ENCODE measurements at regions not wholly inside any gene's neighbourhood (a gene's known extent, or its start where the extent isn't known, plus 50 kb on each side); places are given as distances from the start of the nearest gene placed in this dataset.

GRCh38 chr18:65409261-65409660, 341.6 kb upstream of the CDH7 start:
- Histone ChIP-seq H3K9me3 (ENCODE audit: control insufficient read depth in 1 of 2, low read length in 2 of 2) (no peaks in the 10 kb centered on the region), H3K4me3 (ENCODE audit: low read depth in 1 of 2, low read length in 2 of 2) (no peak overlapping the region), H3K4me1 (ENCODE audit: control insufficient read depth in 1 of 2, insufficient read depth in 2 of 2, low read length in 2 of 2) (no peaks in the 10 kb centered on the region), H3K36me3 (ENCODE audit: control insufficient read depth in 1 of 2, insufficient read depth in 2 of 2, low read length in 2 of 2) (no peaks in the 10 kb centered on the region), H3K27ac (ENCODE audit: low read length) (no peak overlapping the region), H3K27me3 (ENCODE audit: low read depth, low read length) (no peaks in the 10 kb centered on the region)

- Histone ChIP-seq H3K9me3 (ENCODE audit: control insufficient read depth in 1 of 2, low read length in 2 of 2) (no peaks in the 10 kb centered on the region), H3K27ac (ENCODE audit: low read length) (no peak overlapping the region), H3K4me3 (ENCODE audit: low read depth in 1 of 2, low read length in 2 of 2) (no peak overlapping the region), H3K36me3 (ENCODE audit: control insufficient read depth in 1 of 2, insufficient read depth in 2 of 2, low read length in 2 of 2) (no peaks in the 10 kb centered on the region), H3K27me3 (ENCODE audit: low read depth, low read length) (no peaks in the 10 kb centered on the region), H3K4me1 (ENCODE audit: control insufficient read depth in 1 of 2, insufficient read depth in 2 of 2, low read length in 2 of 2) (no peaks in the 10 kb centered on the region)
Observed at GRCh38 chr18:65403534-65403933, 347.3 kb upstream of the CDH7 start.

GRCh38 chr18:65399091-65399490, 351.7 kb upstream of the CDH7 start:
- H3K27ac ChIP-seq (ENCODE audit: low read length) = no peak overlapping the region
- H3K27me3 ChIP-seq (ENCODE audit: low read depth, low read length) = no peaks in the 10 kb centered on the region
- H3K4me1 ChIP-seq (ENCODE audit: control insufficient read depth in 1 of 2, insufficient read depth in 2 of 2, low read length in 2 of 2) = no peaks in the 10 kb centered on the region
- no peaks in the 10 kb centered on the region for H3K36me3 ChIP-seq (ENCODE audit: control insufficient read depth in 1 of 2, insufficient read depth in 2 of 2, low read length in 2 of 2)
- no peaks in the 10 kb centered on the region for H3K9me3 ChIP-seq (ENCODE audit: control insufficient read depth in 1 of 2, low read length in 2 of 2)
- H3K4me3 ChIP-seq (ENCODE audit: low read depth in 1 of 2, low read length in 2 of 2) = no peak overlapping the region

GRCh38 chr18:65398347-65399075, 352.3 kb upstream of the CDH7 start:
- Histone ChIP-seq H3K9me3 (ENCODE audit: control insufficient read depth in 1 of 2, low read length in 2 of 2) (no peaks in the 10 kb centered on the region), H3K36me3 (ENCODE audit: control insufficient read depth in 1 of 2, insufficient read depth in 2 of 2, low read length in 2 of 2) (no peaks in the 10 kb centered on the region), H3K4me3 (ENCODE audit: low read depth in 1 of 2, low read length in 2 of 2) (no peak overlapping the region), H3K27me3 (ENCODE audit: low read depth, low read length) (no peaks in the 10 kb centered on the region), H3K4me1 (ENCODE audit: control insufficient read depth in 1 of 2, insufficient read depth in 2 of 2, low read length in 2 of 2) (no peaks in the 10 kb centered on the region), H3K27ac (ENCODE audit: low read length) (no peak overlapping the region)

- Histone ChIP-seq H3K27ac (ENCODE audit: low read length) (no peak overlapping the region), H3K36me3 (ENCODE audit: control insufficient read depth in 1 of 2, insufficient read depth in 2 of 2, low read length in 2 of 2) (no peaks in the 10 kb centered on the region), H3K9me3 (ENCODE audit: control insufficient read depth in 1 of 2, low read length in 2 of 2) (peaks cover 0 to 4% of the 10 kb centered on the region in 2 donors), H3K27me3 (ENCODE audit: low read depth, low read length) (no peaks in the 10 kb centered on the region), H3K4me3 (ENCODE audit: low read depth in 1 of 2, low read length in 2 of 2) (no peak overlapping the region), H3K4me1 (ENCODE audit: control insufficient read depth in 1 of 2, insufficient read depth in 2 of 2, low read length in 2 of 2) (no peaks in the 10 kb centered on the region)
Observed at GRCh38 chr18:65380986-65381385, 369.8 kb upstream of the CDH7 start.

- no peak overlapping the region for H3K27ac ChIP-seq (ENCODE audit: low read length)
- no peaks in the 10 kb centered on the region for H3K36me3 ChIP-seq (ENCODE audit: control insufficient read depth in 1 of 2, insufficient read depth in 2 of 2, low read length in 2 of 2)
- H3K9me3 ChIP-seq (ENCODE audit: control insufficient read depth in 1 of 2, low read length in 2 of 2) = peaks cover 0 to 4% of the 10 kb centered on the region in 2 donors
- no peaks in the 10 kb centered on the region for H3K27me3 ChIP-seq (ENCODE audit: low read depth, low read length)
- no peaks in the 10 kb centered on the region for H3K4me1 ChIP-seq (ENCODE audit: control insufficient read depth in 1 of 2, insufficient read depth in 2 of 2, low read length in 2 of 2)
- H3K4me3 ChIP-seq (ENCODE audit: low read depth in 1 of 2, low read length in 2 of 2) = no peak overlapping the region
Observed at GRCh38 chr18:65380571-65380970, 370.2 kb upstream of the CDH7 start.

GRCh38 chr18:65372904-65373303, 377.9 kb upstream of the CDH7 start:
- H3K36me3 ChIP-seq (ENCODE audit: control insufficient read depth in 1 of 2, insufficient read depth in 2 of 2, low read length in 2 of 2) = no peaks in the 10 kb centered on the region
- H3K9me3 ChIP-seq (ENCODE audit: control insufficient read depth in 1 of 2, low read length in 2 of 2) = no peaks in the 10 kb centered on the region
- H3K4me1 ChIP-seq (ENCODE audit: control insufficient read depth in 1 of 2, insufficient read depth in 2 of 2, low read length in 2 of 2) = no peaks in the 10 kb centered on the region
- H3K27me3 ChIP-seq (ENCODE audit: low read depth, low read length) = no peaks in the 10 kb centered on the region
- no peak overlapping the region for H3K4me3 ChIP-seq (ENCODE audit: low read depth in 1 of 2, low read length in 2 of 2)
- H3K27ac ChIP-seq (ENCODE audit: low read length) = no peak overlapping the region

GRCh38 chr18:65365245-65365980, 385.4 kb upstream of the CDH7 start:
- Histone ChIP-seq H3K36me3 (ENCODE audit: control insufficient read depth in 1 of 2, insufficient read depth in 2 of 2, low read length in 2 of 2) (no peaks in the 10 kb centered on the region), H3K4me1 (ENCODE audit: control insufficient read depth in 1 of 2, insufficient read depth in 2 of 2, low read length in 2 of 2) (no peaks in the 10 kb centered on the region), H3K4me3 (ENCODE audit: low read depth in 1 of 2, low read length in 2 of 2) (no peak overlapping the region), H3K27me3 (ENCODE audit: low read depth, low read length) (no peaks in the 10 kb centered on the region), H3K9me3 (ENCODE audit: control insufficient read depth in 1 of 2, low read length in 2 of 2) (no peaks in the 10 kb centered on the region), H3K27ac (ENCODE audit: low read length) (no peak overlapping the region)

GRCh38 chr18:65363911-65364632, 386.7 kb upstream of the CDH7 start:
- H3K27me3 ChIP-seq (ENCODE audit: low read depth, low read length) = no peaks in the 10 kb centered on the region
- no peaks in the 10 kb centered on the region for H3K9me3 ChIP-seq (ENCODE audit: control insufficient read depth in 1 of 2, low read length in 2 of 2)
- no peak overlapping the region for H3K27ac ChIP-seq (ENCODE audit: low read length)
- H3K4me3 ChIP-seq (ENCODE audit: low read depth in 1 of 2, low read length in 2 of 2) = no peak overlapping the region
- H3K36me3 ChIP-seq (ENCODE audit: control insufficient read depth in 1 of 2, insufficient read depth in 2 of 2, low read length in 2 of 2) = no peaks in the 10 kb centered on the region
- H3K4me1 ChIP-seq (ENCODE audit: control insufficient read depth in 1 of 2, insufficient read depth in 2 of 2, low read length in 2 of 2) = no peaks in the 10 kb centered on the region

- Histone ChIP-seq H3K27ac (ENCODE audit: low read length) (no peak overlapping the region), H3K4me3 (ENCODE audit: low read depth in 1 of 2, low read length in 2 of 2) (no peak overlapping the region), H3K27me3 (ENCODE audit: low read depth, low read length) (no peaks in the 10 kb centered on the region), H3K36me3 (ENCODE audit: control insufficient read depth in 1 of 2, insufficient read depth in 2 of 2, low read length in 2 of 2) (no peaks in the 10 kb centered on the region), H3K4me1 (ENCODE audit: control insufficient read depth in 1 of 2, insufficient read depth in 2 of 2, low read length in 2 of 2) (no peaks in the 10 kb centered on the region), H3K9me3 (ENCODE audit: control insufficient read depth in 1 of 2, low read length in 2 of 2) (no peaks in the 10 kb centered on the region)
Observed at GRCh38 chr18:65363011-65363410, 387.8 kb upstream of the CDH7 start.

GRCh38 chr18:65359479-65359878, 391.3 kb upstream of the CDH7 start:
- Histone ChIP-seq H3K4me1 (ENCODE audit: control insufficient read depth in 1 of 2, insufficient read depth in 2 of 2, low read length in 2 of 2) (no peaks in the 10 kb centered on the region), H3K9me3 (ENCODE audit: control insufficient read depth in 1 of 2, low read length in 2 of 2) (no peaks in the 10 kb centered on the region), H3K27me3 (ENCODE audit: low read depth, low read length) (no peaks in the 10 kb centered on the region), H3K36me3 (ENCODE audit: control insufficient read depth in 1 of 2, insufficient read depth in 2 of 2, low read length in 2 of 2) (no peaks in the 10 kb centered on the region), H3K27ac (ENCODE audit: low read length) (no peak overlapping the region), H3K4me3 (ENCODE audit: low read depth in 1 of 2, low read length in 2 of 2) (no peak overlapping the region)

Data from muscle layer of duodenum (tissue), 2 donors.